Transverse colon (tissue), 3 donors: ENCODE measurements at regions not wholly inside any gene's neighbourhood (a gene's known extent, or its start where the extent isn't known, plus 50 kb on each side); places are given as distances from the start of the nearest gene placed in this dataset.

Experiments used
- POLR2A ChIP-seq: fragments of 450-650 bp; IDR thresholded peaks from one replicate; pipeline ENCODE4 v1.6.1; 2016; ENCODE audit warnings: antibody characterized with exemption, mild to moderate bottlenecking, moderate library complexity
- TF ChIP-seq, protein P1 (sequence below), 5 experiments: fragments of 200-600 bp in 3 of 5; fragments of 450-650 bp in 2 of 5; sonication (generic) in 3 of 5; IDR thresholded peaks; 1 replicate in 2 of 5; 2 replicates in 3 of 5; pipeline ENCODE4 v1.5.1; 2016 to 2017; ENCODE audit warnings: antibody characterized with exemption in 5 of 5, inconsistent platforms in 3 of 5, mild to moderate bottlenecking in 2 of 5, moderate library complexity in 1 of 5

DNA sequence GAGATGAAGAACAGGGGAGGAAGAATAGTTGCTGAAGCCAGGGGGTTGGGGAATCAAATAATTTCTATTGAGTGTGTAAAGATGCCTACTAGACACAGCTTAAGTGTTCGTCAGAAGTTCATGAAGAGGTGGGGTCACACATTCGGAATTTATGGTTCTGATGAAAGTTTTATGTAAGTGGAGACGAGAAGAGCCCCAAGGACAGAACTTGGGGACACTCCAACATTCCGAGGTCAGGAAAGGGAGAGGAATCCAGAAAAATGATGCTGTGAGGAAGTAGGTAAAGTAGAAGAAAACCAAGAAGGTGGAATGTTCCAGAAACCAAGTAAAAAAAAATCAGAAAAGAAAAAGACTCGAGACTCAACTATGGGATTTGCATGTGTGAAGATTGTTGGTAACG is 272.5 kb downstream of the SIPA1L2 start:
- TF ChIP-seq, protein P1, sequence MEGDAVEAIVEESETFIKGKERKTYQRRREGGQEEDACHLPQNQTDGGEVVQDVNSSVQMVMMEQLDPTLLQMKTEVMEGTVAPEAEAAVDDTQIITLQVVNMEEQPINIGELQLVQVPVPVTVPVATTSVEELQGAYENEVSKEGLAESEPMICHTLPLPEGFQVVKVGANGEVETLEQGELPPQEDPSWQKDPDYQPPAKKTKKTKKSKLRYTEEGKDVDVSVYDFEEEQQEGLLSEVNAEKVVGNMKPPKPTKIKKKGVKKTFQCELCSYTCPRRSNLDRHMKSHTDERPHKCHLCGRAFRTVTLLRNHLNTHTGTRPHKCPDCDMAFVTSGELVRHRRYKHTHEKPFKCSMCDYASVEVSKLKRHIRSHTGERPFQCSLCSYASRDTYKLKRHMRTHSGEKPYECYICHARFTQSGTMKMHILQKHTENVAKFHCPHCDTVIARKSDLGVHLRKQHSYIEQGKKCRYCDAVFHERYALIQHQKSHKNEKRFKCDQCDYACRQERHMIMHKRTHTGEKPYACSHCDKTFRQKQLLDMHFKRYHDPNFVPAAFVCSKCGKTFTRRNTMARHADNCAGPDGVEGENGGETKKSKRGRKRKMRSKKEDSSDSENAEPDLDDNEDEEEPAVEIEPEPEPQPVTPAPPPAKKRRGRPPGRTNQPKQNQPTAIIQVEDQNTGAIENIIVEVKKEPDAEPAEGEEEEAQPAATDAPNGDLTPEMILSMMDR (IDR thresholded peaks at IDR 0.05): no peak
- TF ChIP-seq POLR2A: no peak
